ENCODE measurements at regions not wholly inside any gene's neighbourhood (a gene's known extent, or its start where the extent isn't known, plus 50 kb on each side); places are given as distances from the start of the nearest gene placed in this dataset.

GRCh38 chr20:17029698-17030097 is 197.1 kb upstream of the PCSK2 start:
- TF ChIP-seq CTCF (IDR thresholded peaks at IDR 0.05; ENCODE audit: low read length, missing control alignments): no peak
- no peak for DNase-seq (ENCODE audit: low read depth)
- no peak overlapping the region for H3K4me3 ChIP-seq (replicated peaks; ENCODE audit: low read depth, low read length)

GRCh38 chr20:17036541-17036940 is 190.3 kb upstream of the PCSK2 start:
- DNase-seq (ENCODE audit: low read depth): no peak
- no peak for TF ChIP-seq CTCF (IDR thresholded peaks at IDR 0.05; ENCODE audit: low read length, missing control alignments)
- no peak overlapping the region for H3K4me3 ChIP-seq (replicated peaks; ENCODE audit: low read depth, low read length)

- TF ChIP-seq CTCF (IDR thresholded peaks at IDR 0.05; ENCODE audit: low read length, missing control alignments): no peak
Observed at GRCh38 chr20:17042122-17042521, 184.7 kb upstream of the PCSK2 start.

GRCh38 chr20:17043323-17043722 is 183.5 kb upstream of the PCSK2 start:
- no peak overlapping the region for H3K4me3 ChIP-seq (replicated peaks; ENCODE audit: low read depth, low read length)
- DNase-seq (ENCODE audit: low read depth): no peak
- TF ChIP-seq CTCF (IDR thresholded peaks at IDR 0.05; ENCODE audit: low read length, missing control alignments): no peak

More at GRCh38 chr20:17042122-17042521, 184.7 kb upstream of the PCSK2 start:
- no peak overlapping the region for H3K4me3 ChIP-seq (replicated peaks; ENCODE audit: low read depth, low read length)
- no peak for DNase-seq (ENCODE audit: low read depth)

- H3K4me3 ChIP-seq (replicated peaks; ENCODE audit: low read depth, low read length): no peak overlapping the region
- no peak for DNase-seq (ENCODE audit: low read depth)
- TF ChIP-seq CTCF (IDR thresholded peaks at IDR 0.05; ENCODE audit: low read length, missing control alignments): no peak
Observed at GRCh38 chr20:17044891-17045290, 181.9 kb upstream of the PCSK2 start.

GRCh38 chr20:17059465-17059864 is 167.4 kb upstream of the PCSK2 start:
- DNase-seq (ENCODE audit: low read depth): no peak

More at GRCh38 chr20:17059465-17059864, 167.4 kb upstream of the PCSK2 start:
- no peak for TF ChIP-seq CTCF (IDR thresholded peaks at IDR 0.05; ENCODE audit: low read length, missing control alignments)
- H3K4me3 ChIP-seq (replicated peaks; ENCODE audit: low read depth, low read length): no peak overlapping the region
